ENCODE measurements at regions not wholly inside any gene's neighbourhood (a gene's known extent, or its start where the extent isn't known, plus 50 kb on each side); places are given as distances from the start of the nearest gene placed in this dataset.

- no peak for DNase-seq
Observed at GRCh38 chr3:124092811-124093210, 100.9 kb upstream of the ROPN1 start.

GRCh38 chr3:124094496-124094895 is 102.6 kb upstream of the ROPN1 start:
- DNase-seq = no peak

- DNase-seq = no peak
Observed at GRCh38 chr3:124097362-124098131, 105.6 kb upstream of the ROPN1 start.

GRCh38 chr3:124101643-124102042 is 109.7 kb upstream of the ROPN1 start:
- no peak for DNase-seq

- no peak for DNase-seq
Observed at GRCh38 chr3:124107104-124107890, 115.4 kb upstream of the ROPN1 start.

- DNase-seq = no peak
Observed at GRCh38 chr3:124108446-124108845, 116.5 kb upstream of the ROPN1 start.

GRCh38 chr3:124113485-124113884 is 121.6 kb upstream of the ROPN1 start:
- no peak for DNase-seq

GRCh38 chr3:124115279-124115678 is 123.4 kb upstream of the ROPN1 start:
- DNase-seq = no peak

- no peak for DNase-seq
Observed at GRCh38 chr3:124115956-124116355, 124.0 kb upstream of the ROPN1 start.

GRCh38 chr3:124116906-124117305 is 125.0 kb upstream of the ROPN1 start:
- no peak for DNase-seq

GRCh38 chr3:124117486-124117885 is 125.6 kb upstream of the ROPN1 start:
- no peak for DNase-seq

- DNase-seq = no peak
Observed at GRCh38 chr3:124118397-124118796, 126.5 kb upstream of the ROPN1 start.

- DNase-seq = no peak
Observed at GRCh38 chr3:124119056-124119716, 127.3 kb upstream of the ROPN1 start.

- DNase-seq = no peak
Observed at GRCh38 chr3:124121379-124122312, 129.7 kb upstream of the ROPN1 start.

GRCh38 chr3:124125315-124125714 is 133.4 kb upstream of the ROPN1 start:
- no peak for DNase-seq

- DNase-seq = no peak
Observed at GRCh38 chr3:124126436-124127023, 134.6 kb upstream of the ROPN1 start.

- no peak for DNase-seq
Observed at GRCh38 chr3:124131158-124131557, 139.2 kb upstream of the ROPN1 start.

GRCh38 chr3:124131580-124131979 is 139.7 kb upstream of the ROPN1 start:
- DNase-seq = no peak

- DNase-seq = no peak
Observed at GRCh38 chr3:124132813-124133212, 140.9 kb upstream of the ROPN1 start.

GRCh38 chr3:124133366-124133940 is 141.5 kb upstream of the ROPN1 start:
- no peak for DNase-seq

GRCh38 chr3:124137216-124137615 is 145.3 kb upstream of the ROPN1 start:
- DNase-seq = no peak

- DNase-seq = no peak
Observed at GRCh38 chr3:124138148-124138547, 146.2 kb upstream of the ROPN1 start.

All from activated CD4-positive, alpha-beta T cell treated with anti-CD3 and anti-CD28 coated beads, Interleukin-2, amount 50 U/mL, for 16 hours (primary cell).